HepG2 (cell line): ENCODE measurements at regions not wholly inside any gene's neighbourhood (a gene's known extent, or its start where the extent isn't known, plus 50 kb on each side); places are given as distances from the start of the nearest gene placed in this dataset.

Experiments used
- ATAC-seq: fragments of 200-7000 bp; cut with Tn5 transposase; 3 replicates; pipeline ENCODE4 v1.9.1; 2020; ENCODE audit warnings: mild to moderate bottlenecking, moderate library complexity
- BruUV-seq: library from RNA; stranded (reverse); fragments of 400-500 nt; replicated peaks from 2 replicates; lab custom pipeline; 2021; lab: Mats Ljungman, UMichigan
- CTCF ChIA-PET: fragments of 300-600 bp; formaldehyde crosslinking; extraction: SDS; loops from one replicate; lab custom pipeline; 2021; ENCODE audit warnings: low total read pairs, inconsistent platforms, low intra/inter-chr PET ratio; lab: Yijun Ruan, JAX
- POLR2A ChIA-PET: fragments of 350-600 bp; sonication (Branson Sonifier 250); formaldehyde crosslinking; loops from one replicate; lab custom pipeline; 2020; ENCODE audit warnings: antibody characterized with exemption, inconsistent platforms; lab: Yijun Ruan, JAX
- DNase-seq: peaks from one replicate; pipeline ENCODE4 v3.0.0-alpha.2; 2015; ENCODE audit warnings: low spot score
- FAIRE-seq: peaks from 3 replicates; lab custom pipeline; 2011; peaks lifted over from hg19 to GRCh38; lab: Jason Lieb, UNC
- H2AFZ ChIP-seq: one replicate; pipeline ENCODE4 v1.6.1; 2011; ENCODE audit warnings: low read length, inconsistent platforms
- H3K27ac ChIP-seq: fragments of 300-600 bp; 3 replicates; pipeline ENCODE4 v1.8.0; 2011; ENCODE audit warnings: mixed run types, mild to moderate bottlenecking, mixed read lengths, low read length, inconsistent platforms; ENCODE audit not compliant: insufficient read depth; ENCODE audit errors: extremely low read length
- H3K27me3 ChIP-seq, 2 experiments: fragments of 200-600 bp in 1 of 2; 2 replicates in 1 of 2; 3 replicates in 1 of 2; pipeline versions ENCODE4 v1.6.0 to v1.8.0; 2011; ENCODE audit warnings: low read length in 2 of 2, mild to moderate bottlenecking in 2 of 2, moderate library complexity in 2 of 2, inconsistent platforms in 1 of 2; ENCODE audit not compliant: insufficient read depth in 2 of 2, control insufficient read depth in 1 of 2
- H3K36me3 ChIP-seq, 2 experiments: fragments of 200-600 bp in 1 of 2; replicated peaks in 1 of 2; 2 replicates in 1 of 2; 3 replicates in 1 of 2; pipeline versions ENCODE4 v1.5.1 to v1.8.0; 2011; ENCODE audit warnings: low read length in 2 of 2, inconsistent platforms in 1 of 2; ENCODE audit not compliant: insufficient read depth in 2 of 2, control insufficient read depth in 1 of 2
- H3K4me1 ChIP-seq: 2 replicates; pipeline ENCODE4 v1.5.1; 2012; ENCODE audit warnings: low read length, inconsistent platforms; ENCODE audit not compliant: insufficient read depth
- H3K4me2 ChIP-seq: 2 replicates; pipeline ENCODE4 v1.6.0; 2011; ENCODE audit warnings: low read depth, low read length, inconsistent platforms
- H3K4me3 ChIP-seq, 3 experiments: fragments of 200-600 bp in 1 of 3; sonication (generic), shearing (Covaris generic) in 1 of 3; replicated peaks in 1 of 3; 2 replicates each; pipeline ENCODE4 v1.5.1; 2011 to 2016; ENCODE audit warnings: low read length in 3 of 3, inconsistent platforms in 2 of 3, low read depth in 2 of 3, mild to moderate bottlenecking in 2 of 3, control low read depth in 1 of 3, mixed read lengths in 1 of 3; ENCODE audit not compliant: insufficient read depth in 1 of 3
- H3K79me2 ChIP-seq: one replicate; pipeline ENCODE4 v1.6.1; 2011; ENCODE audit warnings: low read length, inconsistent platforms; ENCODE audit not compliant: insufficient read depth
- H3K9ac ChIP-seq: 2 replicates; pipeline ENCODE4 v1.6.0; 2011; ENCODE audit warnings: mild to moderate bottlenecking, low read depth, low read length, inconsistent platforms; ENCODE audit not compliant: insufficient read depth
- H3K9me3 ChIP-seq: 2 replicates; pipeline ENCODE4 v1.5.1; 2012; ENCODE audit warnings: mild to moderate bottlenecking, low read length
- H4K20me1 ChIP-seq: 2 replicates; pipeline ENCODE4 v1.6.0; 2011; ENCODE audit warnings: inconsistent platforms, mild to moderate bottlenecking, low read length, moderate library complexity; ENCODE audit not compliant: insufficient read depth
- ATF1 ChIP-seq: IDR thresholded peaks from 2 replicates; pipeline ENCODE4 v1.6.1; 2016; ENCODE audit warnings: mild to moderate bottlenecking, control low read depth
- CHD2 ChIP-seq: IDR thresholded peaks from 2 replicates; pipeline ENCODE4 v1.6.1; 2011; ENCODE audit warnings: low read depth, low read length, improper control_type of control experiment
- HOXD1 ChIP-seq: sonication (generic); formaldehyde crosslinking; IDR thresholded peaks from 2 replicates; pipeline ENCODE4 v1.5.0; 2020; ENCODE audit warnings: missing genetic modification reagents
- SP140L ChIP-seq: sonication (generic); formaldehyde crosslinking; IDR thresholded peaks from 2 replicates; pipeline ENCODE4 v1.4.0; 2020; ENCODE audit warnings: missing genetic modification reagents, borderline replicate concordance
- ZNF224 ChIP-seq: sonication (generic); formaldehyde crosslinking; IDR thresholded peaks from 2 replicates; pipeline ENCODE4 v1.5.0; 2020; ENCODE audit warnings: mild to moderate bottlenecking, missing genetic modification reagents
- ZNF850 ChIP-seq: sonication (generic); formaldehyde crosslinking; conservative IDR thresholded peaks from 2 replicates; pipeline ENCODE4 v1.9.0; 2021; ENCODE audit warnings: mild to moderate bottlenecking, missing genetic modification reagents
- whole genome bisulfite sequencing: methylation state at CpG from one replicate; pipeline ENCODE4 v1.1.6; 2017; ENCODE audit warnings: low lambda C conversion rate; 5-methylcytosine and 5-hydroxymethylcytosine counted together
- in situ Hi-C: cut with HindIII; loops from 2 replicates; pipeline ENCODE4 v1.10.0; 2017; ENCODE audit warnings: low pct_unique_long_range_greater_than_20kb; ENCODE audit not compliant: extremely low pct_ligation_motif_present
- intact Hi-C: fragments of 100-400 bp; cut with micrococcal nuclease; formaldehyde crosslinking; loops from one replicate; pipeline ENCODE4 v1.10.0; 2022; ENCODE audit not compliant: unreplicated experiment
- TF ChIP-seq, protein P1 (sequence below): IDR thresholded peaks from 2 replicates; pipeline ENCODE4 v1.6.1; 2016; ENCODE audit warnings: low read depth, missing genetic modification reagents, missing compliant biosample characterization
- TF ChIP-seq, protein P2 (sequence below): sonication (generic); formaldehyde crosslinking; IDR thresholded peaks from 2 replicates; pipeline ENCODE4 v1.8.1; 2022; ENCODE audit warnings: mild to moderate bottlenecking, missing genetic modification reagents
- TF ChIP-seq, protein P3 (sequence below): sonication (generic); formaldehyde crosslinking; IDR thresholded peaks from 2 replicates; pipeline ENCODE4 v1.5.0; 2020; ENCODE audit warnings: mild to moderate bottlenecking, missing genetic modification reagents
- TF ChIP-seq, protein P4 (sequence below): sonication (generic); formaldehyde crosslinking; IDR thresholded peaks from 2 replicates; pipeline ENCODE4 v1.4.0; 2020; ENCODE audit warnings: missing genetic modification reagents, borderline replicate concordance

DNA sequence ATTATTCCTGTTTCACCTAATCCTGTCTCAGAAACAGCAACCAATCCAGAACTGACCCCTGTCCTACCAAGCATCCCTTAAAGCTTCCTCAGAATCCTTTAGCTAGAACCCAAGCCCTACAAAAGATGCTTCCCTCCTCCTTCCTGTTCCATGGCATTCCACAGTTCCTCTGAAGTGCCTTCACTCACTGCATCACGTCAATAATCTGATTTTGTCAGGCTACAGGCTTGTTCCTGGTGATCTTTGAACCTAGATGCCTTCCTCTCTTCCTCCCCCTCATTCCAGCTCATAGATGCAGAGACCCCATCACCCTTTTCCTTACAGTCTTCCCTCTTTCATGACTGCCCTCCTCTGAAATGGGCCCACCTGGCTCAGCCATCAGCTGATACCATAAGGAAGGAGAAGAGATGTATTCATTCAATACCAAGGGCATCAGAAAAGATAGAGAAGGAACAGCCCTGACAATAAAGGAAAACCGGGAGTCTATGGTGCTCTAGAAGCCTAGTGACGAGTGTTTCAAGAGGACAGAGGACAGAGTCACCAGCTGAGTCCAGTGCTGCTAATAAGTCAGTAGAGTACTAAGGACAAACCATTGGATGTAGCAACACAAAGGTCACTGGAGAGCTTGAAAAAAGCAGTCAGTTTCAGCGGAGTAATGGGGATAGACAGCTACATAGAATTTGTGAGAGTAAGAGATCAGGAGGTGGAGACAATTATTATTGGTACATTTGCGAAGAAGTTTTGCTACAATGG, 62.5 kb upstream of the SPDEF start (continued):
- TF ChIP-seq, protein P1, sequence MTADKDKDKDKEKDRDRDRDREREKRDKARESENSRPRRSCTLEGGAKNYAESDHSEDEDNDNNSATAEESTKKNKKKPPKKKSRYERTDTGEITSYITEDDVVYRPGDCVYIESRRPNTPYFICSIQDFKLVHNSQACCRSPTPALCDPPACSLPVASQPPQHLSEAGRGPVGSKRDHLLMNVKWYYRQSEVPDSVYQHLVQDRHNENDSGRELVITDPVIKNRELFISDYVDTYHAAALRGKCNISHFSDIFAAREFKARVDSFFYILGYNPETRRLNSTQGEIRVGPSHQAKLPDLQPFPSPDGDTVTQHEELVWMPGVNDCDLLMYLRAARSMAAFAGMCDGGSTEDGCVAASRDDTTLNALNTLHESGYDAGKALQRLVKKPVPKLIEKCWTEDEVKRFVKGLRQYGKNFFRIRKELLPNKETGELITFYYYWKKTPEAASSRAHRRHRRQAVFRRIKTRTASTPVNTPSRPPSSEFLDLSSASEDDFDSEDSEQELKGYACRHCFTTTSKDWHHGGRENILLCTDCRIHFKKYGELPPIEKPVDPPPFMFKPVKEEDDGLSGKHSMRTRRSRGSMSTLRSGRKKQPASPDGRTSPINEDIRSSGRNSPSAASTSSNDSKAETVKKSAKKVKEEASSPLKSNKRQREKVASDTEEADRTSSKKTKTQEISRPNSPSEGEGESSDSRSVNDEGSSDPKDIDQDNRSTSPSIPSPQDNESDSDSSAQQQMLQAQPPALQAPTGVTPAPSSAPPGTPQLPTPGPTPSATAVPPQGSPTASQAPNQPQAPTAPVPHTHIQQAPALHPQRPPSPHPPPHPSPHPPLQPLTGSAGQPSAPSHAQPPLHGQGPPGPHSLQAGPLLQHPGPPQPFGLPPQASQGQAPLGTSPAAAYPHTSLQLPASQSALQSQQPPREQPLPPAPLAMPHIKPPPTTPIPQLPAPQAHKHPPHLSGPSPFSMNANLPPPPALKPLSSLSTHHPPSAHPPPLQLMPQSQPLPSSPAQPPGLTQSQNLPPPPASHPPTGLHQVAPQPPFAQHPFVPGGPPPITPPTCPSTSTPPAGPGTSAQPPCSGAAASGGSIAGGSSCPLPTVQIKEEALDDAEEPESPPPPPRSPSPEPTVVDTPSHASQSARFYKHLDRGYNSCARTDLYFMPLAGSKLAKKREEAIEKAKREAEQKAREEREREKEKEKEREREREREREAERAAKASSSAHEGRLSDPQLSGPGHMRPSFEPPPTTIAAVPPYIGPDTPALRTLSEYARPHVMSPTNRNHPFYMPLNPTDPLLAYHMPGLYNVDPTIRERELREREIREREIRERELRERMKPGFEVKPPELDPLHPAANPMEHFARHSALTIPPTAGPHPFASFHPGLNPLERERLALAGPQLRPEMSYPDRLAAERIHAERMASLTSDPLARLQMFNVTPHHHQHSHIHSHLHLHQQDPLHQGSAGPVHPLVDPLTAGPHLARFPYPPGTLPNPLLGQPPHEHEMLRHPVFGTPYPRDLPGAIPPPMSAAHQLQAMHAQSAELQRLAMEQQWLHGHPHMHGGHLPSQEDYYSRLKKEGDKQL, result no peak

DNA sequence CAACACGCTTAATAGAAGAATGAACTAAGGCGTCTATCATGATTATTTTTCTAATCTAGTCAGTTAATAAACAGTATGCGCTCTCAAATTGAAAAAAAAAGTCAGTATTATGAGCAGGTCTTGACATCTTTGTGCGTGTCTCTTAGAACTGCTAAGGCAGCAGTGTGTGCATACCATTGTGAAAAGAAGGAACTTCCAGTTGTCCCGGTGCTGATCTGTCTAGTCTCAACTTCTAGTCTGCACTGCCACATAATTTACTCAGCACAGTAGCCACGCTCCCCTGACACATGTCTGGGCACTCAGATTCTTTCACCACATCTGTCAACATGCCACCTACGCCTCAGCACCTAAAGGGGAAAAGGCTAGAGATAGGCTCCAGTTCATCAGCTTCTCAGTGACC, 61.1 kb upstream of the SPDEF start:
- H3K9me3 ChIP-seq, result no peaks in the 10 kb centered on the region
- ATAC-seq (no peak), FAIRE-seq (no peak), DNase-seq (no peak)
- H3K4me3 ChIP-seq, result no peak overlapping the region
- peaks cover 6 to 42% of the 10 kb centered on the region in 2 experiments for H3K36me3 ChIP-seq
- ChIA-PET POLR2A (no interaction called here), CTCF (no interaction called here)
- H2AFZ ChIP-seq, result no peak overlapping the region
- in situ Hi-C loops (loop anchor here (25.0 kb wide), 1 partner anchor 380 kb away; the partner anchor contains the start of genes HMGA1 and SMIM29), intact Hi-C loops (no loop called here)
- H3K4me1 ChIP-seq, result peaks cover 22% of the 10 kb centered on the region
- BruUV-seq, result no TSS peak
- no peak overlapping the region for H3K4me2 ChIP-seq
- no peaks in the 10 kb centered on the region for H4K20me1 ChIP-seq
- H3K27ac ChIP-seq, result no peak overlapping the region
- peaks cover 20% of the 10 kb centered on the region for H3K79me2 ChIP-seq
- WGBS, result 98% methylated on average over 7 of the region's 7 CpGs
- TF ChIP-seq ATF1, result no peak
- no peak for TF ChIP-seq HOXD1 (CRISPR knock-in tag)
- TF ChIP-seq ZNF850, result no peak
- TF ChIP-seq, protein P2, sequence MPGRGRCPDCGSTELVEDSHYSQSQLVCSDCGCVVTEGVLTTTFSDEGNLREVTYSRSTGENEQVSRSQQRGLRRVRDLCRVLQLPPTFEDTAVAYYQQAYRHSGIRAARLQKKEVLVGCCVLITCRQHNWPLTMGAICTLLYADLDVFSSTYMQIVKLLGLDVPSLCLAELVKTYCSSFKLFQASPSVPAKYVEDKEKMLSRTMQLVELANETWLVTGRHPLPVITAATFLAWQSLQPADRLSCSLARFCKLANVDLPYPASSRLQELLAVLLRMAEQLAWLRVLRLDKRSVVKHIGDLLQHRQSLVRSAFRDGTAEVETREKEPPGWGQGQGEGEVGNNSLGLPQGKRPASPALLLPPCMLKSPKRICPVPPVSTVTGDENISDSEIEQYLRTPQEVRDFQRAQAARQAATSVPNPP (CRISPR knock-in tag), result no peak
- no peak for TF ChIP-seq SP140L (CRISPR knock-in tag)
- TF ChIP-seq, protein P3, sequence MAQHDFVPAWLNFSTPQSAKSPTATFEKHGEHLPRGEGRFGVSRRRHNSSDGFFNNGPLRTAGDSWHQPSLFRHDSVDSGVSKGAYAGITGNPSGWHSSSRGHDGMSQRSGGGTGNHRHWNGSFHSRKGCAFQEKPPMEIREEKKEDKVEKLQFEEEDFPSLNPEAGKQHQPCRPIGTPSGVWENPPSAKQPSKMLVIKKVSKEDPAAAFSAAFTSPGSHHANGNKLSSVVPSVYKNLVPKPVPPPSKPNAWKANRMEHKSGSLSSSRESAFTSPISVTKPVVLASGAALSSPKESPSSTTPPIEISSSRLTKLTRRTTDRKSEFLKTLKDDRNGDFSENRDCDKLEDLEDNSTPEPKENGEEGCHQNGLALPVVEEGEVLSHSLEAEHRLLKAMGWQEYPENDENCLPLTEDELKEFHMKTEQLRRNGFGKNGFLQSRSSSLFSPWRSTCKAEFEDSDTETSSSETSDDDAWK (CRISPR knock-in tag), result no peak
- TF ChIP-seq ZNF224 (CRISPR knock-in tag), result no peak
- TF ChIP-seq, protein P4, sequence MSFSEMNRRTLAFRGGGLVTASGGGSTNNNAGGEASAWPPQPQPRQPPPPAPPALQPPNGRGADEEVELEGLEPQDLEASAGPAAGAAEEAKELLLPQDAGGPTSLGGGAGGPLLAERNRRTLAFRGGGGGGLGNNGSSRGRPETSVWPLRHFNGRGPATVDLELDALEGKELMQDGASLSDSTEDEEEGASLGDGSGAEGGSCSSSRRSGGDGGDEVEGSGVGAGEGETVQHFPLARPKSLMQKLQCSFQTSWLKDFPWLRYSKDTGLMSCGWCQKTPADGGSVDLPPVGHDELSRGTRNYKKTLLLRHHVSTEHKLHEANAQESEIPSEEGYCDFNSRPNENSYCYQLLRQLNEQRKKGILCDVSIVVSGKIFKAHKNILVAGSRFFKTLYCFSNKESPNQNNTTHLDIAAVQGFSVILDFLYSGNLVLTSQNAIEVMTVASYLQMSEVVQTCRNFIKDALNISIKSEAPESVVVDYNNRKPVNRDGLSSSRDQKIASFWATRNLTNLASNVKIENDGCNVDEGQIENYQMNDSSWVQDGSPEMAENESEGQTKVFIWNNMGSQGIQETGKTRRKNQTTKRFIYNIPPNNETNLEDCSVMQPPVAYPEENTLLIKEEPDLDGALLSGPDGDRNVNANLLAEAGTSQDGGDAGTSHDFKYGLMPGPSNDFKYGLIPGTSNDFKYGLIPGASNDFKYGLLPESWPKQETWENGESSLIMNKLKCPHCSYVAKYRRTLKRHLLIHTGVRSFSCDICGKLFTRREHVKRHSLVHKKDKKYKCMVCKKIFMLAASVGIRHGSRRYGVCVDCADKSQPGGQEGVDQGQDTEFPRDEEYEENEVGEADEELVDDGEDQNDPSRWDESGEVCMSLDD (CRISPR knock-in tag), result no peak
- no peak for TF ChIP-seq CHD2
- no peaks in the 10 kb centered on the region for H3K27me3 ChIP-seq
- H3K9ac ChIP-seq, result no peak overlapping the region
